IMR-90 (cell line): ENCODE measurements at regions not wholly inside any gene's neighbourhood (a gene's known extent, or its start where the extent isn't known, plus 50 kb on each side); places are given as distances from the start of the nearest gene placed in this dataset.

Experiments used
- ATAC-seq: fragments of 200-7000 bp; cut with Tn5 transposase; 2 replicates; pipeline ENCODE4 v1.9.1; 2020; ENCODE audit warnings: low read depth, mild to moderate bottlenecking, moderate library complexity
- BruUV-seq: library from RNA; stranded (reverse); fragments of 400-500 nt; replicated peaks from 2 replicates; lab custom pipeline; 2021; lab: Mats Ljungman, UMichigan
- CTCF ChIA-PET: fragments of 300-600 bp; formaldehyde crosslinking; extraction: SDS; loops from one replicate; lab custom pipeline; 2021; ENCODE audit warnings: antibody characterized with exemption; lab: Yijun Ruan, JAX
- POLR2A ChIA-PET: fragments of 300-600 bp; sonication (Branson Sonifier 250); formaldehyde crosslinking; loops from one replicate; lab custom pipeline; 2022; ENCODE audit warnings: antibody characterized with exemption; ENCODE audit not compliant: unreplicated experiment; lab: Charles Lee
- DNase-seq: peaks from one replicate; pipeline ENCODE4 v3.0.0; 2013
- H2AFZ ChIP-seq: replicated peaks from 2 replicates; pipeline ENCODE3; 2013; ENCODE audit warnings: low read length, mild to moderate bottlenecking; ENCODE audit not compliant: poor library complexity
- H2AK5ac ChIP-seq: 2 replicates; pipeline ENCODE4 v1.6.1; 2013; ENCODE audit warnings: low read depth, low read length, inconsistent platforms
- H2AK9ac ChIP-seq: replicated peaks from 2 replicates; pipeline ENCODE3; 2013; ENCODE audit warnings: mild to moderate bottlenecking, low read depth, low read length, moderate library complexity; ENCODE audit not compliant: poor library complexity
- H2BK120ac ChIP-seq: 2 replicates; pipeline ENCODE4 v1.6.1; 2013; ENCODE audit warnings: low read depth, low read length, inconsistent platforms
- H2BK15ac ChIP-seq: 3 replicates; pipeline ENCODE4 v1.6.1; 2013; ENCODE audit warnings: low read depth, low read length, inconsistent platforms
- H2BK20ac ChIP-seq: 2 replicates; pipeline ENCODE4 v1.6.1; 2013; ENCODE audit warnings: low read depth, mild to moderate bottlenecking, inconsistent platforms, low read length, moderate library complexity
- H2BK5ac ChIP-seq: 2 replicates; pipeline ENCODE4 v1.6.1; 2013; ENCODE audit warnings: mild to moderate bottlenecking, low read depth, low read length, inconsistent platforms; ENCODE audit not compliant: poor library complexity, severe bottlenecking
- H3K14ac ChIP-seq: replicated peaks from 2 replicates; pipeline ENCODE4 v1.6.1; 2013; ENCODE audit warnings: low read depth, low read length, inconsistent platforms
- H3K18ac ChIP-seq: 2 replicates; pipeline ENCODE4 v1.6.1; 2013; ENCODE audit warnings: low read depth, low read length, control low read depth
- H3K23ac ChIP-seq: 2 replicates; pipeline ENCODE4 v1.6.1; 2013; ENCODE audit warnings: low read depth, low read length, inconsistent platforms
- H3K27ac ChIP-seq: 2 replicates; pipeline ENCODE4 v1.5.1; 2013; ENCODE audit warnings: mild to moderate bottlenecking, control low read depth, low read length; ENCODE audit not compliant: insufficient read depth
- H3K27me3 ChIP-seq: 2 replicates; pipeline ENCODE4 v1.6.1; 2013; ENCODE audit warnings: low read length; ENCODE audit not compliant: control insufficient read depth, insufficient read depth
- H3K36me3 ChIP-seq: 2 replicates; pipeline ENCODE4 v1.6.1; 2013; ENCODE audit warnings: low read length, mixed read lengths; ENCODE audit not compliant: control insufficient read depth, insufficient read depth
- H3K4ac ChIP-seq: 2 replicates; pipeline ENCODE4 v1.6.1; 2013; ENCODE audit warnings: low read depth, low read length, inconsistent platforms
- H3K4me1 ChIP-seq: 2 replicates; pipeline ENCODE4 v1.6.1; 2013; ENCODE audit warnings: low read length, mixed read lengths; ENCODE audit not compliant: control insufficient read depth, insufficient read depth
- H3K4me2 ChIP-seq: 2 replicates; pipeline ENCODE4 v1.6.1; 2013; ENCODE audit warnings: low read depth, mild to moderate bottlenecking, control low read depth, low read length, moderate library complexity
- H3K4me3 ChIP-seq: 2 replicates; pipeline ENCODE4 v1.5.1; 2013; ENCODE audit warnings: low read depth, mild to moderate bottlenecking, control low read depth, low read length, moderate library complexity; ENCODE audit not compliant: insufficient read depth
- H3K56ac ChIP-seq: 2 replicates; pipeline ENCODE4 v1.6.1; 2013; ENCODE audit warnings: low read length, inconsistent platforms; ENCODE audit not compliant: insufficient read depth; ENCODE audit errors: extremely low read depth
- H3K79me1 ChIP-seq, 2 experiments: 2 replicates each; pipeline ENCODE4 v1.6.1; 2013; ENCODE audit warnings: low read length in 2 of 2, inconsistent platforms in 1 of 2, low read depth in 1 of 2
- H3K9ac ChIP-seq: 2 replicates; pipeline ENCODE4 v1.6.1; 2013; ENCODE audit warnings: low read depth, low read length, control low read depth
- H3K9me1 ChIP-seq: 2 replicates; pipeline ENCODE4 v1.6.1; 2013; ENCODE audit warnings: low read length, inconsistent platforms; ENCODE audit not compliant: insufficient read depth
- H3K9me3 ChIP-seq: 2 replicates; pipeline ENCODE4 v1.6.1; 2013; ENCODE audit warnings: low read length; ENCODE audit not compliant: control insufficient read depth, insufficient read depth
- H4K20me1 ChIP-seq: 2 replicates; pipeline ENCODE4 v1.6.1; 2013; ENCODE audit warnings: low read length, inconsistent platforms; ENCODE audit not compliant: insufficient read depth
- H4K5ac ChIP-seq: 2 replicates; pipeline ENCODE4 v1.6.1; 2013; ENCODE audit warnings: mild to moderate bottlenecking, low read depth, low read length, control low read depth
- H4K8ac ChIP-seq, 2 experiments: 2 replicates each; pipeline ENCODE4 v1.6.1; 2013; ENCODE audit warnings: low read depth in 2 of 2, low read length in 2 of 2, control low read depth in 1 of 2, inconsistent platforms in 1 of 2
- H4K91ac ChIP-seq: 2 replicates; pipeline ENCODE4 v1.6.1; 2013; ENCODE audit warnings: low read depth, low read length, inconsistent platforms; ENCODE audit not compliant: insufficient read depth
- BHLHE40 ChIP-seq: fragments of 150-350 bp; IDR thresholded peaks from 2 replicates; pipeline ENCODE4 v1.6.1; 2016; ENCODE audit warnings: mild to moderate bottlenecking, low read depth, low read length
- WGBS, 2 experiments: methylation state at CpG; one replicate each; pipeline versions ENCODE4 v1.1.5 to v1.1.7; 2013; ENCODE audit warnings: missing lambda C conversion rate in 2 of 2; ENCODE audit not compliant: insufficient read length in 1 of 2; ENCODE audit errors: extremely low coverage in 2 of 2; 5-methylcytosine and 5-hydroxymethylcytosine counted together
- dilution Hi-C: fragments of 300-500 bp; cut with HindIII; formaldehyde crosslinking; loops from one replicate; pipeline ENCODE4 v1.14.3; 2018; ENCODE audit warnings: low sequenced_read_pairs; ENCODE audit not compliant: unreplicated experiment
- in situ Hi-C: fragments of 300-500 bp; cut with MboI; formaldehyde crosslinking; loops from 3 replicates; pipeline ENCODE4 v1.14.3; 2019; ENCODE audit warnings: low sequenced_read_pairs, inconsistent platforms, mixed read lengths
- intact Hi-C: fragments of 100-400 bp; cut with micrococcal nuclease; formaldehyde crosslinking; loops from 2 replicates; pipeline ENCODE4 v1.10.0; 2022

DNA sequence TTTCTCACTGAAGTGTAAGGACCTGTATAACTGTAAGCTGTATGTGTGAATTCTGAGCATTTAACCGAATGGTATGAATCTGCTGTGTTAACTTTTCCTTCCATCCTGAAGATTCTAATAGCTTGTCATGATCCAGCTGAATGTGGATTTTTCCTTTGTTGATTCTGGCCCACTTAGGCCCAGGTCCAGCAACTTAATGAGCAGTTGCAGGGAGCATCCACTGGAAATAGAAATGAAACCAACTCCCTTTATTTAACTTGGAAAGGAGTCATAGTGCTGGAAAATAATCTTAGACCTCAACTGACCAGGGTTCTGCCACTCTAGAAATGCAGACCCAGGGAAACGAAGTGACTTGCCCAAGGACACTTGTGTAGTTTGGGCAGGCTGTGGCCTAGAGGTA, 142.3 kb upstream of the MTNR1B start:
- Histone ChIP-seq H3K9me1 (no peaks in the 10 kb centered on the region), H2BK5ac (no peak overlapping the region), H3K4ac (no peak overlapping the region), H2BK120ac (no peak overlapping the region), H4K20me1 (no peaks in the 10 kb centered on the region), H2AK5ac (no peak overlapping the region), H4K8ac (no peak overlapping the region), H3K9ac (no peak overlapping the region), H4K91ac (no peak overlapping the region), H2AFZ (no peak overlapping the region), H3K14ac (no peak overlapping the region), H3K56ac (no peak overlapping the region), H3K36me3 (no peaks in the 10 kb centered on the region), H2BK20ac (no peak overlapping the region), H3K23ac (no peak overlapping the region), H3K4me1 (no peaks in the 10 kb centered on the region), H4K5ac (no peak overlapping the region), H3K18ac (no peak overlapping the region), H3K27me3 (no peaks in the 10 kb centered on the region; the same call in 1 of the 2 replicates), H3K9me3 (no peaks in the 10 kb centered on the region), H2BK15ac (no peak overlapping the region), H3K27ac (no peak overlapping the region), H3K79me1 (no peaks in the 10 kb centered on the region), H2AK9ac (no peak overlapping the region), H3K4me2 (no peak overlapping the region), H3K4me3 (no peak overlapping the region)
- DNase-seq (no peak), ATAC-seq (no peak)
- POLR2A ChIA-PET, result no interaction called here
- intact Hi-C loops (no loop called here), dilution Hi-C loops (no loop called here), in situ Hi-C loops (no loop called here)
- no peak for TF ChIP-seq BHLHE40
- no TSS peak for BruUV-seq
- no CpG with 5 or more reads among the region's 2 CpGs for WGBS, 2 experiments
- CTCF ChIA-PET, result no interaction called here
